ENCODE measurements at regions not wholly inside any gene's neighbourhood (a gene's known extent, or its start where the extent isn't known, plus 50 kb on each side); places are given as distances from the start of the nearest gene placed in this dataset.
"Not testable (repeated sequence)": the region's sequence is repeated elsewhere in the genome, so short reads cannot be mapped to it uniquely, and the experiment has no call there.

GRCh38 chr9:39567396-39567795 is 211.9 kb downstream of the SPATA31A1 start:
- not testable (repeated sequence) for DNase-seq

GRCh38 chr9:39568900-39569299 is 213.4 kb downstream of the SPATA31A1 start:
- DNase-seq = not testable (repeated sequence)

GRCh38 chr9:39573024-39574022 is 217.9 kb downstream of the SPATA31A1 start:
- DNase-seq = not testable (repeated sequence)

- DNase-seq = not testable (repeated sequence)
Measured at GRCh38 chr9:39579000-39579399, 223.5 kb downstream of the SPATA31A1 start.

- not testable (repeated sequence) for DNase-seq
Measured at GRCh38 chr9:39581296-39581695, 225.8 kb downstream of the SPATA31A1 start.

- DNase-seq = not testable (repeated sequence)
Measured at GRCh38 chr9:39582677-39583412, 227.4 kb downstream of the SPATA31A1 start.

- not testable (repeated sequence) for DNase-seq
Measured at GRCh38 chr9:39583413-39583747, 227.9 kb downstream of the SPATA31A1 start.

- not testable (repeated sequence) for DNase-seq
Measured at GRCh38 chr9:39585233-39585632, 229.8 kb downstream of the SPATA31A1 start.

GRCh38 chr9:39587844-39588499 is 232.5 kb downstream of the SPATA31A1 start:
- no peak for DNase-seq

- no peak for DNase-seq
Measured at GRCh38 chr9:39588500-39589137, 233.2 kb downstream of the SPATA31A1 start.

- not testable (repeated sequence) for DNase-seq
Measured at GRCh38 chr9:39604089-39604488, 248.6 kb downstream of the SPATA31A1 start.

GRCh38 chr9:39611449-39612231 is 256.2 kb downstream of the SPATA31A1 start:
- DNase-seq = not testable (repeated sequence)

- not testable (repeated sequence) for DNase-seq
Measured at GRCh38 chr9:39616480-39616879, 261.0 kb downstream of the SPATA31A1 start.

- not testable (repeated sequence) for DNase-seq
Measured at GRCh38 chr9:39624048-39624447, 268.6 kb downstream of the SPATA31A1 start.

- DNase-seq = not testable (repeated sequence)
Measured at GRCh38 chr9:39632071-39632470, 276.6 kb downstream of the SPATA31A1 start.

GRCh38 chr9:39649029-39649428 is 293.6 kb downstream of the SPATA31A1 start:
- not testable (repeated sequence) for DNase-seq

GRCh38 chr9:39656960-39657603 is 301.6 kb downstream of the SPATA31A1 start:
- not testable (repeated sequence) for DNase-seq

- DNase-seq = not testable (repeated sequence)
Measured at GRCh38 chr9:39663020-39663419, 307.6 kb downstream of the SPATA31A1 start.

GRCh38 chr9:39663713-39664112 is 308.2 kb downstream of the SPATA31A1 start:
- not testable (repeated sequence) for DNase-seq

- DNase-seq = not testable (repeated sequence)
Measured at GRCh38 chr9:39665020-39665419, 309.6 kb downstream of the SPATA31A1 start.
